Peyer's patch (tissue), 4 donors: ENCODE measurements at regions not wholly inside any gene's neighbourhood (a gene's known extent, or its start where the extent isn't known, plus 50 kb on each side); places are given as distances from the start of the nearest gene placed in this dataset.

Experiments used
- CTCF ChIP-seq, 6 experiments: fragments of 450-650 bp in 4 of 6; fragments of 200-600 bp in 2 of 6; sonication (generic) in 1 of 6; IDR thresholded peaks; one replicate each; pipeline ENCODE4 v1.5.1; 2017 to 2019; ENCODE audit warnings: antibody characterized with exemption in 6 of 6, mild to moderate bottlenecking in 3 of 6, moderate library complexity in 1 of 6
- POLR2A ChIP-seq, 2 donors: fragments of 450-650 bp; IDR thresholded peaks; one replicate each; pipeline ENCODE4 v1.5.1; 2017; ENCODE audit warnings: antibody characterized with exemption in 2 of 2, mild to moderate bottlenecking in 2 of 2, moderate library complexity in 2 of 2

DNA sequence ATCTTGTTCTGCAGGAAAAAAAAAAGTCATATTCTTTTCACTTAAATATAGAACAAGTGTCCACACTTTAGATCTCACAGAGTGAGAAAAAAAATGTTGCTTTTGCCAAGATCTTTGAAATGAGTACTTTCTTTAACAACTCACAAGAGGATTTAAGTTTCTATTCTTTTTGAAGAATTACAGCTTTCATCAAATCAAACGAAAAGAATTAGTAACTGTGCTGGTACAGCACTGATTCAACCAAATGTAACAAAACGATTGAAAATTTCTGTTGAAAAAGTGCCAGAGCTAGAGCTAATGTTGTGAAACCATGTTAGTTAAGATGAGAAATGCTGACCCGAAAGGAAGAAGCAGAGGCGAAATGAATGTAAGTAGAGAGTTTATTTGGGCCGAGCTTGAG, 300.2 kb downstream of the GABRB3 start:
- TF ChIP-seq CTCF (IDR thresholded peaks at IDR 0.05) (no peak), POLR2A (IDR thresholded peaks at IDR 0.05) (no peak)
